CD4-positive, alpha-beta T cell (primary cell): ENCODE measurements at regions not wholly inside any gene's neighbourhood (a gene's known extent, or its start where the extent isn't known, plus 50 kb on each side); places are given as distances from the start of the nearest gene placed in this dataset.

ENCODE experiments used
- ATAC-seq: fragments of 200-7000 bp; cut with Tn5 transposase; one replicate; pipeline ENCODE4 v1.10.0; 2022; ENCODE audit warnings: mild to moderate bottlenecking; ENCODE audit not compliant: poor library complexity
- CTCF ChIA-PET: fragments of 350-600 bp; sonication (Branson Sonifier 250); formaldehyde crosslinking; loops from one replicate; lab custom pipeline; 2021; ENCODE audit warnings: antibody characterized with exemption, inconsistent platforms; lab: Charles Lee
- POLR2A ChIA-PET: fragments of 350-600 bp; sonication (Branson Sonifier 250); formaldehyde crosslinking; loops from one replicate; lab custom pipeline; 2021; ENCODE audit warnings: antibody characterized with exemption, inconsistent platforms; lab: Charles Lee
- DNase-seq, 14 experiments: peaks; one replicate each; pipeline ENCODE4 v3.0.0-alpha.2; 2013 to 2020; ENCODE audit warnings: mixed read lengths in 2 of 14
- H3K27ac ChIP-seq, 2 donors: one replicate each; pipeline versions ENCODE4 v1.5.1 to v1.7.0; 2013; ENCODE audit warnings: low read length in 2 of 2, low read depth in 1 of 2, mild to moderate bottlenecking in 1 of 2
- H3K27me3 ChIP-seq, 2 experiments: 1 replicate in 1 of 2; 2 replicates in 1 of 2; pipeline versions ENCODE4 v1.6.1 to v1.7.0; 2013; ENCODE audit warnings: low read length in 2 of 2, control low read depth in 1 of 2, mild to moderate bottlenecking in 1 of 2, moderate library complexity in 1 of 2; ENCODE audit not compliant: insufficient read depth in 2 of 2, control insufficient read depth in 1 of 2
- H3K36me3 ChIP-seq: one replicate; pipeline ENCODE4 v1.6.1; 2013; ENCODE audit warnings: low read length, control low read depth; ENCODE audit not compliant: insufficient read depth
- H3K4me1 ChIP-seq: one replicate; pipeline ENCODE4 v1.6.1; 2013; ENCODE audit warnings: low read length, control low read depth; ENCODE audit not compliant: insufficient read depth
- H3K4me3 ChIP-seq: one replicate; pipeline ENCODE4 v1.5.1; 2013; ENCODE audit warnings: mild to moderate bottlenecking, low read length, moderate library complexity
- H3K9me3 ChIP-seq, 2 experiments: 1 replicate in 1 of 2; 2 replicates in 1 of 2; pipeline versions ENCODE4 v1.6.1 to v1.7.0; 2013; ENCODE audit warnings: low read length in 2 of 2, mild to moderate bottlenecking in 2 of 2, control low read depth in 1 of 2, moderate library complexity in 1 of 2; ENCODE audit not compliant: control insufficient read depth in 1 of 2, insufficient read depth in 1 of 2
- H3K27ac Mint-ChIP-seq: one replicate; pipeline ENCODE4 v1.8.0; 2020; ENCODE audit warnings: mixed read lengths
- H3K27me3 Mint-ChIP-seq: one replicate; pipeline ENCODE4 v1.8.0; 2021; ENCODE audit warnings: mixed read lengths
- H3K36me3 Mint-ChIP-seq: one replicate; pipeline ENCODE4 v1.8.0; 2021; ENCODE audit warnings: low read depth, mixed read lengths
- H3K4me1 Mint-ChIP-seq: one replicate; pipeline ENCODE4 v1.8.0; 2021; ENCODE audit warnings: low read depth, mixed read lengths
- H3K4me3 Mint-ChIP-seq: one replicate; pipeline ENCODE4 v1.8.0; 2020; ENCODE audit warnings: mild to moderate bottlenecking, mixed read lengths
- H3K9me3 Mint-ChIP-seq: one replicate; pipeline ENCODE4 v1.8.0; 2020; ENCODE audit warnings: mixed read lengths
- CTCF ChIP-seq: fragments of 200-600 bp; IDR thresholded peaks from one replicate; pipeline ENCODE4 v1.8.0; 2022; ENCODE audit warnings: antibody characterized with exemption, mild to moderate bottlenecking
- intact Hi-C, 2 experiments: fragments of 100-400 bp; cut with DNase I in 1 of 2; cut with micrococcal nuclease in 1 of 2; formaldehyde crosslinking; loops; one replicate each; pipeline versions ENCODE4 v1.15.1 to v1.9.0; 2023 to 2025; cut with DNase I, micrococcal nuclease

- ChIA-PET CTCF (no interaction called here), POLR2A (no interaction called here)
- Mint-ChIP-seq H3K4me1 (no peaks in the 10 kb centered on the region), H3K36me3 (no peaks in the 10 kb centered on the region), H3K27me3 (no peaks in the 10 kb centered on the region), H3K27ac (no peak overlapping the region), H3K4me3 (no peak overlapping the region), H3K9me3 (peaks cover 5% of the 10 kb centered on the region)
- Histone ChIP-seq H3K27ac (no peak overlapping the region), H3K9me3 (peaks cover 3 to 7% of the 10 kb centered on the region in 2 experiments), H3K27me3 (no peaks in the 10 kb centered on the region), H3K4me1 (no peaks in the 10 kb centered on the region), H3K4me3 (no peak overlapping the region), H3K36me3 (no peaks in the 10 kb centered on the region)
- intact Hi-C loops = no loop called here
- TF ChIP-seq CTCF = no peak
- ATAC-seq (no peak), DNase-seq (no peak)
Observed at GRCh38 chr14:44040561-44040960, 466.5 kb downstream of the FSCB start.

GRCh38 chr14:44036248-44036647, 470.8 kb downstream of the FSCB start:
- H3K27ac Mint-ChIP-seq = no peak overlapping the region
- Histone ChIP-seq H3K4me1 (no peaks in the 10 kb centered on the region), H3K36me3 (no peaks in the 10 kb centered on the region), H3K27me3 (no peaks in the 10 kb centered on the region), H3K9me3 (peaks cover 3 to 7% of the 10 kb centered on the region in 2 experiments), H3K4me3 (no peak overlapping the region), H3K27ac (no peak overlapping the region)
- POLR2A ChIA-PET = no interaction called here
- ATAC-seq (no peak), DNase-seq (no peak)
- no peaks in the 10 kb centered on the region for H3K4me1 Mint-ChIP-seq
- TF ChIP-seq CTCF = no peak
- no peaks in the 10 kb centered on the region for H3K36me3 Mint-ChIP-seq
- no peak overlapping the region for H3K4me3 Mint-ChIP-seq
- H3K9me3 Mint-ChIP-seq = peaks cover 8% of the 10 kb centered on the region
- no peaks in the 10 kb centered on the region for H3K27me3 Mint-ChIP-seq
- intact Hi-C loops = no loop called here
- CTCF ChIA-PET = no interaction called here

GRCh38 chr14:44035707-44036106, 471.4 kb downstream of the FSCB start:
- H3K4me1 Mint-ChIP-seq = no peaks in the 10 kb centered on the region
- no peak for TF ChIP-seq CTCF
- no peak for DNase-seq
- no peak for ATAC-seq
- H3K36me3 Mint-ChIP-seq = no peaks in the 10 kb centered on the region
- H3K27ac Mint-ChIP-seq = no peak overlapping the region
- CTCF ChIA-PET = no interaction called here
- Histone ChIP-seq H3K4me1 (no peaks in the 10 kb centered on the region), H3K9me3 (peaks cover 3 to 7% of the 10 kb centered on the region in 2 experiments), H3K36me3 (no peaks in the 10 kb centered on the region), H3K27ac (no peak overlapping the region), H3K4me3 (no peak overlapping the region), H3K27me3 (no peaks in the 10 kb centered on the region)
- intact Hi-C loops = no loop called here
- POLR2A ChIA-PET = no interaction called here
- H3K27me3 Mint-ChIP-seq = no peaks in the 10 kb centered on the region
- peaks cover 8% of the 10 kb centered on the region for H3K9me3 Mint-ChIP-seq
- H3K4me3 Mint-ChIP-seq = no peak overlapping the region
